ENCODE measurements at regions not wholly inside any gene's neighbourhood (a gene's known extent, or its start where the extent isn't known, plus 50 kb on each side); places are given as distances from the start of the nearest gene placed in this dataset.

GRCh38 chr1:72355899-72356298, 73.6 kb upstream of the NEGR1 start:
- no peak for TF ChIP-seq CTCF (IDR thresholded peaks at IDR 0.05; ENCODE audit: control extremely low read depth, extremely low read depth, low read depth, missing control alignments)
- DNase-seq (ENCODE audit: extremely low spot score), result no peak
- ChIA-PET CTCF (no interaction called here), POLR2A (no interaction called here)

- ChIA-PET CTCF (no interaction called here), POLR2A (no interaction called here)
- no peak for TF ChIP-seq CTCF (IDR thresholded peaks at IDR 0.05; ENCODE audit: control extremely low read depth, extremely low read depth, low read depth, missing control alignments)
- DNase-seq (ENCODE audit: extremely low spot score), result no peak
Observed at GRCh38 chr1:72341661-72342060, 59.3 kb upstream of the NEGR1 start.

GRCh38 chr1:72336776-72337175, 54.4 kb upstream of the NEGR1 start:
- ChIA-PET CTCF (no interaction called here), POLR2A (no interaction called here)
- DNase-seq (ENCODE audit: extremely low spot score), result no peak
- TF ChIP-seq CTCF (IDR thresholded peaks at IDR 0.05; ENCODE audit: control extremely low read depth, extremely low read depth, low read depth, missing control alignments), result no peak

Data from GM10248 (cell line).